ENCODE measurements at regions not wholly inside any gene's neighbourhood (a gene's known extent, or its start where the extent isn't known, plus 50 kb on each side); places are given as distances from the start of the nearest gene placed in this dataset.

DNA sequence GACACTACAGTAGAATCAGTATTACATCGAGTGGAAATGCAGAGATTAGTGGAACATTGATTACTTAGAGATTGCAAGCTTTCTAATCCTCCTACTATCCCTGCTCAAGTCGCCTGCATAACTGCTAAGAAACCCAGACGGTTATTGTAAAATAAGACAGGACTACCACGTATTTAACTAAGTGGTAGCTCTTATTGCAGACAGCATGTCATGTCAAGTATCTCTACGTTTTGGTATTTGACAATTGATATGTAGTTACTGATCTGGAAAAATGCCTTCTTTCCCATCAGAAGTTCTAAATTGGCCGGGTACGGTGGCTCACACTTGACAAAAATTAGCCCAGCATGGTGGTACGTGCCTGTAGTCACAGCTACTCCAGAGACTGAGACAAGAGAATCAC is 404.1 kb downstream of the CBLN2 start:
- TF ChIP-seq TEAD4 (IDR thresholded peaks at IDR 0.05) (no peak), EP300 (IDR thresholded peaks at IDR 0.05; ENCODE audit: borderline replicate concordance) (no peak), YY1 (IDR thresholded peaks at IDR 0.05; ENCODE audit: low read depth) (no peak), RAD21 (IDR thresholded peaks at IDR 0.05; ENCODE audit: low read depth) (no peak), ZBTB7A (IDR thresholded peaks at IDR 0.05; ENCODE audit: low read depth) (no peak), TAF1 (IDR thresholded peaks at IDR 0.05; ENCODE audit: low read depth) (no peak), CREB1 (IDR thresholded peaks at IDR 0.05; ENCODE audit: low read depth) (no peak), FOXM1 (IDR thresholded peaks at IDR 0.05; ENCODE audit: borderline replicate concordance, low read depth) (no peak), CEBPB (IDR thresholded peaks at IDR 0.05) (no peak), NFIC (IDR thresholded peaks at IDR 0.05) (no peak)
- TF ChIP-seq, protein P1, sequence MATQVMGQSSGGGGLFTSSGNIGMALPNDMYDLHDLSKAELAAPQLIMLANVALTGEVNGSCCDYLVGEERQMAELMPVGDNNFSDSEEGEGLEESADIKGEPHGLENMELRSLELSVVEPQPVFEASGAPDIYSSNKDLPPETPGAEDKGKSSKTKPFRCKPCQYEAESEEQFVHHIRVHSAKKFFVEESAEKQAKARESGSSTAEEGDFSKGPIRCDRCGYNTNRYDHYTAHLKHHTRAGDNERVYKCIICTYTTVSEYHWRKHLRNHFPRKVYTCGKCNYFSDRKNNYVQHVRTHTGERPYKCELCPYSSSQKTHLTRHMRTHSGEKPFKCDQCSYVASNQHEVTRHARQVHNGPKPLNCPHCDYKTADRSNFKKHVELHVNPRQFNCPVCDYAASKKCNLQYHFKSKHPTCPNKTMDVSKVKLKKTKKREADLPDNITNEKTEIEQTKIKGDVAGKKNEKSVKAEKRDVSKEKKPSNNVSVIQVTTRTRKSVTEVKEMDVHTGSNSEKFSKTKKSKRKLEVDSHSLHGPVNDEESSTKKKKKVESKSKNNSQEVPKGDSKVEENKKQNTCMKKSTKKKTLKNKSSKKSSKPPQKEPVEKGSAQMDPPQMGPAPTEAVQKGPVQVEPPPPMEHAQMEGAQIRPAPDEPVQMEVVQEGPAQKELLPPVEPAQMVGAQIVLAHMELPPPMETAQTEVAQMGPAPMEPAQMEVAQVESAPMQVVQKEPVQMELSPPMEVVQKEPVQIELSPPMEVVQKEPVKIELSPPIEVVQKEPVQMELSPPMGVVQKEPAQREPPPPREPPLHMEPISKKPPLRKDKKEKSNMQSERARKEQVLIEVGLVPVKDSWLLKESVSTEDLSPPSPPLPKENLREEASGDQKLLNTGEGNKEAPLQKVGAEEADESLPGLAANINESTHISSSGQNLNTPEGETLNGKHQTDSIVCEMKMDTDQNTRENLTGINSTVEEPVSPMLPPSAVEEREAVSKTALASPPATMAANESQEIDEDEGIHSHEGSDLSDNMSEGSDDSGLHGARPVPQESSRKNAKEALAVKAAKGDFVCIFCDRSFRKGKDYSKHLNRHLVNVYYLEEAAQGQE (IDR thresholded peaks at IDR 0.05; ENCODE audit: low read depth) = no peak
- TF ChIP-seq, protein P2, sequence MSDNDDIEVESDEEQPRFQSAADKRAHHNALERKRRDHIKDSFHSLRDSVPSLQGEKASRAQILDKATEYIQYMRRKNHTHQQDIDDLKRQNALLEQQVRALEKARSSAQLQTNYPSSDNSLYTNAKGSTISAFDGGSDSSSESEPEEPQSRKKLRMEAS (IDR thresholded peaks at IDR 0.05) = no peak
- TF ChIP-seq, protein P3, sequence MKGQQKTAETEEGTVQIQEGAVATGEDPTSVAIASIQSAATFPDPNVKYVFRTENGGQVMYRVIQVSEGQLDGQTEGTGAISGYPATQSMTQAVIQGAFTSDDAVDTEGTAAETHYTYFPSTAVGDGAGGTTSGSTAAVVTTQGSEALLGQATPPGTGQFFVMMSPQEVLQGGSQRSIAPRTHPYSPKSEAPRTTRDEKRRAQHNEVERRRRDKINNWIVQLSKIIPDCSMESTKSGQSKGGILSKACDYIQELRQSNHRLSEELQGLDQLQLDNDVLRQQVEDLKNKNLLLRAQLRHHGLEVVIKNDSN (IDR thresholded peaks at IDR 0.05) = no peak

Data from Ishikawa (cell line).